IPS-15b (cell line): ENCODE measurements at regions not wholly inside any gene's neighbourhood (a gene's known extent, or its start where the extent isn't known, plus 50 kb on each side); places are given as distances from the start of the nearest gene placed in this dataset.
"Not testable (repeated sequence)": the region's sequence is repeated elsewhere in the genome, so short reads cannot be mapped to it uniquely, and the experiment has no call there.

Experiments
- H3K27me3 ChIP-seq: one replicate; pipeline ENCODE4 v1.6.1; 2013; ENCODE audit warnings: low read length; ENCODE audit not compliant: control insufficient read depth, insufficient read depth
- H3K36me3 ChIP-seq: one replicate; pipeline ENCODE4 v1.6.1; 2013; ENCODE audit warnings: low read length; ENCODE audit not compliant: control insufficient read depth, insufficient read depth
- H3K4me1 ChIP-seq: one replicate; pipeline ENCODE4 v1.6.1; 2013; ENCODE audit warnings: mild to moderate bottlenecking, low read length; ENCODE audit not compliant: control insufficient read depth, insufficient read depth
- H3K4me3 ChIP-seq: one replicate; pipeline ENCODE4 v1.5.1; 2013; ENCODE audit warnings: low read depth, low read length
- H3K9ac ChIP-seq: one replicate; pipeline ENCODE4 v1.6.1; 2013; ENCODE audit warnings: low read depth, mild to moderate bottlenecking, low read length
- H3K9me3 ChIP-seq: one replicate; pipeline ENCODE4 v1.6.1; 2013; ENCODE audit warnings: mild to moderate bottlenecking, low read length; ENCODE audit not compliant: control insufficient read depth, insufficient read depth

- H3K4me1 ChIP-seq: peaks cover 3% of the 10 kb centered on the region
- no peaks in the 10 kb centered on the region for H3K36me3 ChIP-seq
- no peaks in the 10 kb centered on the region for H3K27me3 ChIP-seq
Measured at GRCh38 chr18:1049173-1049572, 144.5 kb downstream of the ADCYAP1 start.

DNA sequence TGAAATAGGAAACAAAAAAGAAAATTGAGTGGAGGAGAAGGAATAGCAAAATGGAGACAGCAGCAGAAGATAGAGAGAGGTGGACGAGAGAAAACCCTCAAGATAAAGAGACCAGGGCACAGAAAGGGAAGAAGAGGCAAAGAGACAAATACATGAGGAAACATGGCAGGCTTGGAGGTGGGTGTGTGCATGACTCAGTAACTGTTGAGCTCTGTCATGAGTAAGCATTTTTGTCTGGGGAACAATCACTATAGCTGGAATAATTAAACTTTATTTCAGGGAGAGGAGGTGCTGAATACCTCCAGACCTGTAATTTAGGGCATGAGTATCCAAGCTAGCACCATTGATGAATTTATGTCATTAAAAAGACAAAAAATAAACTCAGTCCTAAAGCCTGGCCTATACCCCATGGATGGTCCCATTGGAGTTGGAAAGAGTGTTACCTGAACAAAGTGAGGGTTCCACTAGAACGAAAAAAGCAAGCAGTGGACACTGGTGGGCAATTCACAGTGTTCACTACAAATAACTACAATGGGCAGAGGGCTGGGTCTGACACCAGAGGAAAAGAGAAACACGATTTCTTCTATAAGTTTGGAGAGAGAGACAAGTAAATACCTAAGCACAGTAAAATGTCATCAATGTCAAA lies 145.5 kb downstream of the ADCYAP1 start:
- Histone ChIP-seq H3K9me3 (no peaks in the 10 kb centered on the region), H3K9ac (no peak overlapping the region), H3K36me3 (no peaks in the 10 kb centered on the region), H3K4me3 (no peak overlapping the region), H3K27me3 (no peaks in the 10 kb centered on the region), H3K4me1 (peaks cover 3% of the 10 kb centered on the region)

More at GRCh38 chr18:1049173-1049572, 144.5 kb downstream of the ADCYAP1 start:
- H3K4me3 ChIP-seq: no peak overlapping the region
- H3K9ac ChIP-seq: no peak overlapping the region
- no peaks in the 10 kb centered on the region for H3K9me3 ChIP-seq

DNA sequence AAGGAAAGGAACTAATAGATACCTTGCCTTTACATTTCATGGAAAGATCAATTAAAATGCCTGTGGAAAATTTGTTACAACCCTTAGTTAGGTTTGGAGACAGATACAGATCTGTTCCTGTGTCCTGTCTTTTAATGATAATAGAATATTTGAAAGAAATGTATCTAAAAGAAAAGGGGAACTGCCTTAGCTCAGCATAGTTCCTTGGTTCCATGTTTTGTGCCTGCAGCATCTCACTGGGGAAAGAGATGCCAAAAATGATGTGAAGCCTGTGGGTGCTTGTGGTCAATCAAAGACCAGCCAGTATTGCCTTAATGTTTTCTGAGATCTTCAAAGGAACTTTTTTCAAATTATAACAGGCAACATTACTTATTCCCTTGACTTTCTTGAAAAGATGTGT lies 147.6 kb downstream of the ADCYAP1 start:
- H3K9ac ChIP-seq: no peak overlapping the region
- no peaks in the 10 kb centered on the region for H3K36me3 ChIP-seq
- H3K27me3 ChIP-seq: no peaks in the 10 kb centered on the region
- H3K4me3 ChIP-seq: no peak overlapping the region
- no peaks in the 10 kb centered on the region for H3K4me1 ChIP-seq
- peaks cover under 1% of the 10 kb centered on the region for H3K9me3 ChIP-seq

DNA sequence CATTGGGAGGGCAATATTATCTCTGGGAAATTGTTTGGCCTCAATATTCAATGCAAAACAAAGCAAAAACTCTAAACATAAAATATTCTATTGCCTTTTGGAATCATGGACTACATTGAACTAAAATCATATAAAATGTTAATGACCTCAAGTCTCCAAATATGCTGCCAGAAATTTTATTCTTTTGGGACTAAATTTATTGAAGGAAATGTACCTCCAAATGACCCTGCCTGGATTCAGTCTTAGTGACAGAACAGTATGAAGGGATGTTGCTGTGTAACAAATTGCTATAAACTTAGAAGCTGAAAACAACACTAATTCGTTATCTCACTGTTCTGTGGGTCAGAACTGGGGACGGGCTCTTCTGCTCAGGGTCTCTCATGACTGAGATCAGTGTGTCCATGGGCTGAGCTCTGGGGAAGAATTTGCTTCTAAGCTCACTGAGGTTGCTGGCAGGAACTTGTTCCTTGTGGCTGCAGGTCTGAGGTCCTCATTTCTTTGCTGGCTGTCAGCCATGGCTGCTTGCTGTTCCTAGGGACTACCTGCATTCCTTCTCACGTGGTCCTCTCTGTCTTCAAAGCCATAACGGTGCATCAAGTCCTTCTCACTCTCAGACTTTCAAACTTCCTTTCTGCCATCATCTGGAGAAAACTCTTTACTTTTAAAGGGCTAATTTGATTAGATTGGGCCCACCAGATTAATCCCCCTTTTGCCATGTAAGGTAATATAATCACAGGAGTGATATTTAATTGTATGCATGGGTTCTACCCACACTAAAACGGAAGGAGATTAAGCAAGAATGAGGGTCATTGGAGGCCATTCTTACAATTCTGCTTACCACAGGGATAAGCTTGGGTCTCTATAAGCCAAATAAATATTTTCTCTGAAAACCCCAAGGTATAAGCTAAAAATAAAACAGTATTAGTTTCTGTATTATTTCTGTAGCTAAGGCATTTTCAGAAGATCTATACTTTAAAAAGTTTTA lies 149.0 kb downstream of the ADCYAP1 start:
- no peaks in the 10 kb centered on the region for H3K36me3 ChIP-seq
- H3K9ac ChIP-seq: no peak overlapping the region
- no peak overlapping the region for H3K4me3 ChIP-seq
- H3K27me3 ChIP-seq: no peaks in the 10 kb centered on the region
- no peaks in the 10 kb centered on the region for H3K4me1 ChIP-seq
- H3K9me3 ChIP-seq: peaks cover 5% of the 10 kb centered on the region

GRCh38 chr18:1056404-1056803 lies 151.7 kb downstream of the ADCYAP1 start:
- Histone ChIP-seq H3K27me3 (no peaks in the 10 kb centered on the region), H3K4me3 (no peak overlapping the region), H3K9me3 (peaks cover 5% of the 10 kb centered on the region), H3K4me1 (no peaks in the 10 kb centered on the region), H3K9ac (no peak overlapping the region), H3K36me3 (no peaks in the 10 kb centered on the region)

DNA sequence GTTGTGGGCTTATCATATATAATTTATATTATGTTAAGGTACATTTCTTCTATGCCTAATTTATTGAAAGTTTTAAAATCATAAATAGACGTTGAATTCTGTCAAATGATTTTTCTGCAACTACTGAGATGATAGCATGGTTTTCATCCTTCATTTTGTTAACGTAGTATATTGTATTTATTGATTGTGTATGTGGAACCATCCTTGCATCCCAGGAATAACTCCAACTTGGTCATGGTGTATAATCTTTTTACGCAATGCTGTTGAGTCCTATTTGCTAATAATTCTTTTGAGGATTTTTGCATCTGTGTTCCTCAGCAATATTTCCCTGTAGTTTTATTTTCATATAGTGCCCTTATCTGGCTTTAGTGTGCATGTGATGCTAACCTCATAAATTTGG lies 152.7 kb downstream of the ADCYAP1 start:
- no peak overlapping the region for H3K9ac ChIP-seq
- no peak overlapping the region for H3K4me3 ChIP-seq
- no peaks in the 10 kb centered on the region for H3K36me3 ChIP-seq

DNA sequence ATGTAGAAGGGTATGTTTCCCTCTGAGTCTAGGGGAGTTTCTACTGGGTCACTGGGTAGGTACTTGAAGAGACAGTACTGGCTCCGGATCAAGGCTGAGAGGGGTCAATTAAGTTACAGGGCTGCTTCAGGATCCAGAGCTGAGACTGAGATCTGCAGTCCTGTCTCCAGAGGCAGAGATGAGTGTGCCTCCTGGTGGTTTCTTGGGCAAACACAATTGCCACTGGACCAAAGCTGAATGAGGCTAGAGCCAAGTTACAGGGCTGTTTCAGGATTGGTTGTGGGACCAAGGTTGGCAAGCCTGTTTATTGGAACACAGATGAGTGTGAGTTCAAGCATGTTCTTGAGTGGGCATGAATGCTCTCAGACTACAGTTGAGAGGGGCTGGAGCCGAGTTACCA lies 157.9 kb downstream of the ADCYAP1 start:
- no peaks in the 10 kb centered on the region for H3K4me1 ChIP-seq

More for the DNA sequence above, 152.7 kb downstream of the ADCYAP1 start:
- Histone ChIP-seq H3K9me3 (peaks cover 5% of the 10 kb centered on the region), H3K27me3 (no peaks in the 10 kb centered on the region), H3K4me1 (no peaks in the 10 kb centered on the region)

DNA sequence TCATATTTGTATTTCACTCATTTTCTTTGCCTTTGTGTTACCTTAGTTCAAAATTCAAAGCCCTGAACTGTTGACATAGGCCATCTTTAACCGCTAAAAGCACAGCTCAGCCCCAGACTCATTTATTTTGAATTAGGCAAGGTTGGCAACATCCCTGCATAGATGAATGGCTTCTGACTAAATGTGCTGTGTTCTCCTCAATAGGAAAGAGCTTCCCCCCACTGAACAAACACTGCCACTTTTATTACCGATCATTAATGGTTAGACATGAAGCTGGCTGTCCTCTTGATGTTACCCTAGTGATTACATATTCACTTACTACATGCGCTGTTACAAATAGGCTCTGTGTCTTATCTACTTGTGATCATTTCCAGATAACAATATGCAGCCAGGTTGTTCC lies 170.7 kb downstream of the ADCYAP1 start:
- H3K9me3 ChIP-seq: no peaks in the 10 kb centered on the region
- H3K4me3 ChIP-seq: no peak overlapping the region
- H3K9ac ChIP-seq: no peak overlapping the region
- no peaks in the 10 kb centered on the region for H3K36me3 ChIP-seq
- no peaks in the 10 kb centered on the region for H3K27me3 ChIP-seq
- no peaks in the 10 kb centered on the region for H3K4me1 ChIP-seq

More for the DNA sequence above, 157.9 kb downstream of the ADCYAP1 start:
- Histone ChIP-seq H3K9ac (no peak overlapping the region), H3K36me3 (no peaks in the 10 kb centered on the region), H3K27me3 (no peaks in the 10 kb centered on the region), H3K9me3 (peaks cover 2% of the 10 kb centered on the region), H3K4me3 (no peak overlapping the region)

DNA sequence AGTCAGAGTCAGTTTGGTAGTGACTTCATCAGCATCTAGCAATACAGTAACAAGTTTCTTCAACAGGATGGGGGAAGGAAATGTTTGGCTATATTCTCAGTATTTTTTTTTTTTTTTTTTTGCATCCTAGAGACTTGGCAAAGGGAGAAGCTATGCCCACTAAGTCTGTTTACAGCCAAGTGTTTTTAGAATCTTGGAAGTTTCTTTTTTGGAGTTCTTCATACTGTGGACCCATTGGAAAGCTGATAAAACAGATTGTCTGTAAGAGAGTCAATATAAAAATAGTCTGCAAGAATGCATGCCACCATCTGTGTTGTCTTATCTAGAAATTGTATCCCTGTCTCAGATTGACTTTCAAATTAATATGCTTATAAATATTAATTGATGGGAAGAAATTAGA lies 171.2 kb downstream of the ADCYAP1 start:
- H3K4me3 ChIP-seq: no peak overlapping the region
- no peaks in the 10 kb centered on the region for H3K4me1 ChIP-seq
- H3K9me3 ChIP-seq: no peaks in the 10 kb centered on the region
- no peaks in the 10 kb centered on the region for H3K27me3 ChIP-seq
- no peak overlapping the region for H3K9ac ChIP-seq
- H3K36me3 ChIP-seq: no peaks in the 10 kb centered on the region

- no peaks in the 10 kb centered on the region for H3K27me3 ChIP-seq
- H3K4me1 ChIP-seq: no peaks in the 10 kb centered on the region
- no peaks in the 10 kb centered on the region for H3K36me3 ChIP-seq
- no peak overlapping the region for H3K4me3 ChIP-seq
- no peak overlapping the region for H3K9ac ChIP-seq
- no peaks in the 10 kb centered on the region for H3K9me3 ChIP-seq
Measured at GRCh38 chr18:1078301-1078700, 173.6 kb downstream of the ADCYAP1 start.

DNA sequence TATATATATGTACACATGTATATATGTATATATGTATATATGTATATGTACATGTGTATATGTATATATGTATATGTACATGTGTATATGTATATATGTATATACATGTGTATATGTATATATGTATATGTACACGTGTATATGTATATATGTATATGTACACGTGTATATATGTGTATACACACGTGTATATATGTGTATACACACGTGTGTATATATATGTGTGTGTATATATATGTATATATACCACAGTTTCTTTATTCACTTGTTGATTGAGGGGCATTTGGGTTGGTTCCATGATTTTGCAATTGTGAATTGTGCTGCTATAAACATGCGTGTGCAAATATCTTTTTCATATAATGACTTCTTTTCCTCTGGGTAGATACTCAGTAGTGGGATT lies 179.0 kb downstream of the ADCYAP1 start:
- H3K27me3 ChIP-seq, H3K9me3 ChIP-seq, H3K4me1 ChIP-seq, H3K9ac ChIP-seq, H3K4me3 ChIP-seq, H3K36me3 ChIP-seq: not testable (repeated sequence)

- H3K36me3 ChIP-seq: no peaks in the 10 kb centered on the region
- peaks cover 14% of the 10 kb centered on the region for H3K4me1 ChIP-seq
- no peaks in the 10 kb centered on the region for H3K27me3 ChIP-seq
- H3K9me3 ChIP-seq: peaks cover 3% of the 10 kb centered on the region
- H3K9ac ChIP-seq: no peak overlapping the region
- H3K4me3 ChIP-seq: no peak overlapping the region
Measured at GRCh38 chr18:1090758-1091157, 186.1 kb downstream of the ADCYAP1 start.
